ENCODE measurements at regions not wholly inside any gene's neighbourhood (a gene's known extent, or its start where the extent isn't known, plus 50 kb on each side); places are given as distances from the start of the nearest gene placed in this dataset.

DNA sequence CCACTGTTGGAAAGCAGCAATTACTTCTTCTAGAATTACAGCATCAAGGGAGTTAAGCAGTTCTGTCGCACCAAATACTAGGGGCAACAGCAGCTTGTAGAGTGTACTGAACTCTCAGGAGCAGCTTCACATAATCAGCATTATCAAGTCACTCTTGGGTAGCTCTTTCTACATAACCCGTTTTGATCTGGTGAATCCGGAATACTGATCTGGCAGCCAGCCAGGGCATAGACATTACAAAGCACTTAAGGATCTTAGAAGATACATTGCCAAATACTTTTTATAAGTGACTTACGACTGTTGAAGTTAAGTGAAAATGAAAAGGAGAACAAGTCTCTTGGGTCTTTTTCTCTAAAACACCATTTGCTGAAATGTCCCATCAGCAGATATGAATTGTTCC is 73.2 kb upstream of the NETO1 start:
- peak in 1 of 3 experiments; percentile 25 for DNase-seq

DNA sequence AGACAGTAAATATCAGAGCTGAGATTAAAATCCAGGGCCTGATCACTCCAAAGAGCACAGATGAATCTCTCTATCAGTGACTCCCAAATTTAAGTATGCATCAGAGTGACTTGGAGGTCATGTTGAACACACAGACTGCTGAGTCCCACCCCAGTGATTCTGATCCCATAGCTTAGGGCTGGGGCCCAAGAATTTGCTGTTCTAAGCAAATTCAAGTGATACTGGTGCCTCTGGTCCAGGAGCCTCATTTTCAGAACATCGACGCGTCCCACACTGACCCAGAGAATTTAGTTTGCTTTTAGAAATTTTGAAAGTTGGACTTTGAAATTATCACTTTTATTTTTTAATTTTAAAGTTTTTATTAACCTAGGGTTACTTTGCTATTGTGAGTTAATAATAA is 72.7 kb upstream of the NETO1 start:
- DNase-seq, result no peak

DNA sequence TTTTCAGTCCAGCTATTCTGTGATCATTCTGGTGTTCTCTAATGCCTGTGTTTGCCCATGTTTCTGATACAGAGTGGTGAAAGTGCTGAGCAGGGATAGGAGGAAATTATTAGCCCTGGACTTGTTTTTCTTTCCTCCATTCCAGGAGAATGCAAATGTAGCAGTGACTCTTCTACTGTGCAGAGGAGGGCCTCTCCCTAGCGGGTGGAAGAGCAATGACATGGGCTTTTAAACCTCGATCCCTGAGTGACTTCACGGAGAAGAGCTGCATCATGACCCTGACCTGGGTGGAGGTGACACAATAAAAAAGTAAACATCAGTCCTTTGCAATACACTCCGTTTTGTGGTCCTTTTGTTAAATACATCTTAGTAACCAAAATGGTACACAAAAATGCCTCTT is 68.0 kb upstream of the NETO1 start:
- no peak for DNase-seq

DNA sequence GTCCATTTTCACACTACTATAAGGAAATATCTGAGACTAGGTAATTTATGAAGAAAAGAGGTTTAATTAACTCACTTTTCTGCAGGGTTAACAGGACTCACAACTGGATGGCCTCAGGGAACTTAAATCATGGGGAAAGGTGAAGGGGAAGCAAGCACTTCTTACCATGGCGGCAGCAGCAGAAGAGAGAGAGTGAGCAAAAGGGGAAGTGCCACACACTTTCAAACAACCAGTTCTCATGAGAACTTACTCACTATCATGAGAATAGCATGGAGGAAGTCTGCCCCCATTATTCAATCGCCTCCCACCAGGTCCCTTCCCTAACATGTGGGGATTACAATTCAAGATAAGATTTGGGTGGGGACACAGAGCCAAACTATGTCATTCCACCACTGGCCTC is 55.1 kb upstream of the NETO1 start:
- no peak for DNase-seq
